PC-3 (cell line): ENCODE measurements at regions not wholly inside any gene's neighbourhood (a gene's known extent, or its start where the extent isn't known, plus 50 kb on each side); places are given as distances from the start of the nearest gene placed in this dataset.

Experiments used
- CTCF ChIP-seq: fragments of 300-600 bp; sonication (generic); conservative IDR thresholded peaks from 2 replicates; pipeline ENCODE4 v1.5.1; 2017; ENCODE audit warnings: antibody characterized with exemption, low read depth, mild to moderate bottlenecking, low read length
- EZH2 ChIP-seq: fragments of 300-600 bp; sonication (generic); IDR thresholded peaks from one replicate; pipeline ENCODE4 v1.6.1; 2017; ENCODE audit warnings: antibody characterized with exemption, mild to moderate bottlenecking, low read length; ENCODE audit not compliant: unreplicated experiment

DNA sequence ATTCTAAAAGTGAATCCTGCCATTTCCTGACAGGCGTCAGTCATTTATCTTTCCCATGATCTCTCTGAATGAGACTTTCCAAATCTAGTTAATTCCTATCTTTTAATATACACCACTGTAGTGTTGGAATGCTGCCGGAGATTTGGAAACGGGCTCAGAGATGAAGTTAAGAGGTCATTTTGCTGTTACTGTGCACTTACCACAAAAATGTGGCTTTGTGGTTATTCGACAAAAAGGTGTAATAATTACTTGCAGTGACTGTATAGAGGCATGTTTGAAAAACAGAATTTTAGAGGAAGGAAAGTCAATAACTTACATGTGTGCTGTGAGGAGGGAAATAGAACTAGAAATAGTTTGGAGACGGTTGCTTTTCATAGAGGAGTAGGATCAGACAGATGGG is 460.2 kb upstream of the BTBD3 start:
- TF ChIP-seq CTCF: no peak
- no peak for TF ChIP-seq EZH2
